Neural progenitor cell (in vitro differentiated cells): ENCODE measurements at regions not wholly inside any gene's neighbourhood (a gene's known extent, or its start where the extent isn't known, plus 50 kb on each side); places are given as distances from the start of the nearest gene placed in this dataset.

Experiments used
- DNase-seq: peaks from one replicate; pipeline ENCODE4 v3.0.0-alpha.2; 2016; ENCODE audit warnings: low spot score
- H2AFZ ChIP-seq: fragments of 200-600 bp; sonication (generic); replicated peaks from 2 replicates; pipeline ENCODE4 v1.6.1; 2016; ENCODE audit warnings: antibody characterized with exemption
- H3F3A ChIP-seq: fragments of 200-600 bp; sonication (generic); 2 replicates; pipeline ENCODE4 v1.6.1; 2016; ENCODE audit warnings: antibody characterized with exemption, low read depth
- H3K27ac ChIP-seq: fragments of 200-600 bp; sonication (generic); 2 replicates; pipeline ENCODE4 v1.5.1; 2016; ENCODE audit warnings: mild to moderate bottlenecking
- H3K27me3 ChIP-seq: fragments of 200-600 bp; sonication (generic); 2 replicates; pipeline ENCODE4 v1.6.1; 2016; ENCODE audit warnings: mild to moderate bottlenecking, moderate library complexity
- H3K36me3 ChIP-seq: fragments of 200-600 bp; sonication (generic); 2 replicates; pipeline ENCODE4 v1.5.1; 2016
- H3K4me1 ChIP-seq: fragments of 200-600 bp; sonication (generic); 2 replicates; pipeline ENCODE4 v1.6.1; 2016; ENCODE audit warnings: mixed run types
- H3K4me2 ChIP-seq: fragments of 200-600 bp; sonication (generic); 2 replicates; pipeline ENCODE4 v1.6.1; 2016
- H3K4me3 ChIP-seq: fragments of 200-600 bp; sonication (generic); 2 replicates; pipeline ENCODE4 v1.5.1; 2016
- H3K79me2 ChIP-seq: fragments of 200-600 bp; sonication (generic); 2 replicates; pipeline ENCODE4 v1.6.1; 2016; ENCODE audit warnings: low read depth
- H3K9ac ChIP-seq: fragments of 200-600 bp; sonication (generic); 2 replicates; pipeline ENCODE4 v1.6.1; 2016
- H3K9me3 ChIP-seq: fragments of 200-600 bp; sonication (generic); 2 replicates; pipeline ENCODE4 v1.5.1; 2016; ENCODE audit warnings: low read depth
- H4K20me1 ChIP-seq: fragments of 200-600 bp; sonication (generic); 2 replicates; pipeline ENCODE4 v1.6.1; 2016; ENCODE audit warnings: low read depth
- H3K27ac Mint-ChIP-seq: 3 replicates; pipeline ENCODE4 v1.8.0; 2021; ENCODE audit warnings: mixed read lengths
- H3K27me3 Mint-ChIP-seq: 2 replicates; pipeline ENCODE4 v1.8.0; 2022; ENCODE audit warnings: low read depth, mild to moderate bottlenecking, inconsistent platforms, moderate library complexity, mixed read lengths; ENCODE audit not compliant: insufficient read depth
- H3K36me3 Mint-ChIP-seq: 3 replicates; pipeline ENCODE4 v1.8.0; 2021; ENCODE audit warnings: mixed read lengths
- H3K4me1 Mint-ChIP-seq: 3 replicates; pipeline ENCODE4 v1.8.0; 2021; ENCODE audit warnings: mixed read lengths
- H3K4me3 Mint-ChIP-seq: 3 replicates; pipeline ENCODE4 v1.8.0; 2021; ENCODE audit warnings: mild to moderate bottlenecking, moderate library complexity, mixed read lengths
- H3K9me3 Mint-ChIP-seq: 3 replicates; pipeline ENCODE4 v1.8.0; 2020; ENCODE audit warnings: mixed read lengths
- EZH2 ChIP-seq: fragments of 200-600 bp; sonication (generic); IDR thresholded peaks from 2 replicates; pipeline ENCODE4 v1.6.1; 2017; ENCODE audit warnings: antibody characterized with exemption, mild to moderate bottlenecking, moderate library complexity
- EZH2phosphoT487 ChIP-seq: fragments of 200-600 bp; sonication (generic); IDR thresholded peaks from 2 replicates; pipeline ENCODE4 v1.6.1; 2017; ENCODE audit warnings: antibody characterized with exemption
- TF ChIP-seq, protein P1 (sequence below): fragments of 200-600 bp; sonication (generic); IDR thresholded peaks from 2 replicates; pipeline ENCODE4 v1.5.1; 2017; ENCODE audit warnings: antibody characterized with exemption, mild to moderate bottlenecking

DNA sequence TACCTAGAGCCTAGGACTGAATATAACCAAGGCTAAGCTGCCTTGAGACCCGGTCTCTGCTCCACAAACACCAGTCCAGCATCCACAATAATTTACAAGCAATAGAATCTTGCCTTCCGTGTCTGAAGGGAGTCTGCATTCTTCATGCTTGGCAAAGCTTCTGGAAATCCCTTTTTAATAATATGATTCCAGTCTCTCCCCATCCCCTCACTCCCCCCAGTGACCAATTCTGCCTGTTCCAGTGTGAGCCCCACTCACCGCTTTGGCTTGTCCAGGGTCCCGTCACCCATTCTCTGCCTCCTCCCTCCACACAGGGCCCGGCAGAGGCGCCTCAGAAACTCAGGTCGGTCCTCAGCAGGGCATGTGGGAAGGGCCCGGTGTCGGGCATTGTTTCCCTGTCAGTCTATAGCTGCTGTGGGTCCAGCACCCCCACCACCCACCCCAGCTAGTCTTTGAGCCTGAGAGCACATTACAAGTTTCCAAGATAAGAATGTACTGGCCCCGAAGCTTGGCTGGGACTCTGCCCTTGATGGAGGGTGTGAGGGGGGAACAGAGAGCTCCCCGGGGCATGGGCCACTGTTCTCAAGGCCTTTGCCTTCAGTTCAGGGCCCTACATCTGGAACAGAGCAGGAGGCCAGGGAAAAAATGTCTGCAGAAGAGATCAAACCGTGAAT is 129.7 kb upstream of the MYCN start:
- Histone ChIP-seq H3K36me3 (no peaks in the 10 kb centered on the region), H4K20me1 (no peaks in the 10 kb centered on the region), H3F3A (peaks cover 9% of the 10 kb centered on the region), H3K27ac (no peak overlapping the region), H3K4me1 (peaks cover 53% of the 10 kb centered on the region), H2AFZ (no peak overlapping the region), H3K27me3 (no peaks in the 10 kb centered on the region), H3K4me2 (peak overlapping the region; percentile 44), H3K9me3 (no peaks in the 10 kb centered on the region), H3K4me3 (no peak overlapping the region), H3K79me2 (no peaks in the 10 kb centered on the region), H3K9ac (no peak overlapping the region)
- no peak overlapping the region for H3K4me3 Mint-ChIP-seq
- peaks cover 5% of the 10 kb centered on the region for H3K9me3 Mint-ChIP-seq
- TF ChIP-seq EZH2 (no peak), EZH2phosphoT487 (no peak)
- TF ChIP-seq, protein P1, sequence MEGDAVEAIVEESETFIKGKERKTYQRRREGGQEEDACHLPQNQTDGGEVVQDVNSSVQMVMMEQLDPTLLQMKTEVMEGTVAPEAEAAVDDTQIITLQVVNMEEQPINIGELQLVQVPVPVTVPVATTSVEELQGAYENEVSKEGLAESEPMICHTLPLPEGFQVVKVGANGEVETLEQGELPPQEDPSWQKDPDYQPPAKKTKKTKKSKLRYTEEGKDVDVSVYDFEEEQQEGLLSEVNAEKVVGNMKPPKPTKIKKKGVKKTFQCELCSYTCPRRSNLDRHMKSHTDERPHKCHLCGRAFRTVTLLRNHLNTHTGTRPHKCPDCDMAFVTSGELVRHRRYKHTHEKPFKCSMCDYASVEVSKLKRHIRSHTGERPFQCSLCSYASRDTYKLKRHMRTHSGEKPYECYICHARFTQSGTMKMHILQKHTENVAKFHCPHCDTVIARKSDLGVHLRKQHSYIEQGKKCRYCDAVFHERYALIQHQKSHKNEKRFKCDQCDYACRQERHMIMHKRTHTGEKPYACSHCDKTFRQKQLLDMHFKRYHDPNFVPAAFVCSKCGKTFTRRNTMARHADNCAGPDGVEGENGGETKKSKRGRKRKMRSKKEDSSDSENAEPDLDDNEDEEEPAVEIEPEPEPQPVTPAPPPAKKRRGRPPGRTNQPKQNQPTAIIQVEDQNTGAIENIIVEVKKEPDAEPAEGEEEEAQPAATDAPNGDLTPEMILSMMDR = no peak
- no peak for DNase-seq
- peaks cover 10% of the 10 kb centered on the region for H3K27me3 Mint-ChIP-seq
- peak overlapping the region; percentile 69 for H3K27ac Mint-ChIP-seq
- peaks cover 63% of the 10 kb centered on the region for H3K4me1 Mint-ChIP-seq
- H3K36me3 Mint-ChIP-seq = no peaks in the 10 kb centered on the region

DNA sequence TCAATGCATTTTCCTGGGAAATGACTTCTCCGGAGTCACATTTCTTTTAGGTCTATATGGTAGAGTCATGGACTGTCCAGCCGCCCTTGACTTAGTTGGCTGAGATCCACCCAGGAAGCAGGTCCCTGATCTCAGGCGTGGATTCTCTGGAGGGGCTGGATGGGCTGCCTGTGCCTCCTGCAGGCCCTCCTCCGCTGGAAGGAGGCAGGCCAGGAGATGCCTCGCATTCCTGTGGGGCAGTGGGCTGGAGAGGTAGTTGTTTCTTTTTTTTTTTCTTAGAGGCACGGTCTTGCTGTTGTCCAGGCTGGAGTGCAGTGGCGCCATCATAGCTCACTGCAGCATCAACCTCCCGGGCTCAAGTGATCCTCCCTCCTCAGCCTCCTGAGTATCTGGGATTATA is 129.0 kb upstream of the MYCN start:
- peak; percentile 79 for DNase-seq
- H3F3A ChIP-seq = peaks cover 9% of the 10 kb centered on the region
- H3K4me1 ChIP-seq = peaks cover 55% of the 10 kb centered on the region
- Mint-ChIP-seq H3K27ac (no peak overlapping the region), H3K27me3 (peaks cover 9% of the 10 kb centered on the region), H3K4me3 (no peak overlapping the region), H3K9me3 (peaks cover 3% of the 10 kb centered on the region), H3K36me3 (no peaks in the 10 kb centered on the region), H3K4me1 (peaks cover 68% of the 10 kb centered on the region)
- no peaks in the 10 kb centered on the region for H4K20me1 ChIP-seq
- no peak overlapping the region for H3K4me3 ChIP-seq
- no peaks in the 10 kb centered on the region for H3K36me3 ChIP-seq
- no peaks in the 10 kb centered on the region for H3K79me2 ChIP-seq
- no peak overlapping the region for H2AFZ ChIP-seq
- no peak overlapping the region for H3K9ac ChIP-seq
- no peak overlapping the region for H3K27ac ChIP-seq
- TF ChIP-seq, protein P1 = no peak
- TF ChIP-seq EZH2 (no peak), EZH2phosphoT487 (no peak)
- no peaks in the 10 kb centered on the region for H3K9me3 ChIP-seq
- H3K4me2 ChIP-seq = peak overlapping the region; percentile 44
- H3K27me3 ChIP-seq = no peaks in the 10 kb centered on the region

DNA sequence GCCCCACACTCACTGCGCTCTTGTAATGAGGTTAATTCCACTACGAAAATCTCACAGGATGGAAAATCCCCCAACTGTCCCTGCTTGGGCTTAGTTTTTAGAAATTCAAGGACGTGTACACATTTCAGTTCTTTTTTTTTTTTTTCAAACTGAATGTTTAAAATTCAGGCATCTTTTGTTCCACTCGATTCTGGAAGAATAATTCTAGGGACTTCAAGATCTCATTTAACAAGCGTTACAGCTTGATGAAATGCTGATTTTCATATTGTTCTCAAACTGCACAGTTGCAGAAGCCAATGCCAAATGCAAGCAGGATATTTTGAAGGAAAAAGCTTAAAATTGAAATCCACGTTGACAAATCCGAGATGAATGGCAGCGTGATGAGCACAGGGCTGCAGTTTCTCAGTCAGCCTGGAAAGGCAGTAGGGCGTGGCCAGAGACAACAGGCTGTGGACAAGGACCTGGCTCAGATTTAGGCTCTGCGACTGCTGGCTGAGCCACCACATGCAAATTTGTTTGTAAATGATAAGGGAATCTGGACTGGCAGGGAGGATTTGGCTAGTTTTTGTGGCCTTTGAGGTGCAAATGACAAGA is 128.1 kb upstream of the MYCN start:
- no peak overlapping the region for H3K4me3 Mint-ChIP-seq
- no peak overlapping the region for H3K9ac ChIP-seq
- peak overlapping the region; percentile 26 for H2AFZ ChIP-seq
- no peak overlapping the region for H3K4me3 ChIP-seq
- no peak for DNase-seq
- H3K27ac ChIP-seq = no peak overlapping the region
- peak overlapping the region; percentile 43 for H3K27ac Mint-ChIP-seq
- no peaks in the 10 kb centered on the region for H4K20me1 ChIP-seq
- H3K79me2 ChIP-seq = no peaks in the 10 kb centered on the region
- TF ChIP-seq, protein P1 = peak; percentile 7
- TF ChIP-seq EZH2 = no peak
- TF ChIP-seq EZH2phosphoT487 = no peak
- peaks cover 8% of the 10 kb centered on the region for H3K27me3 Mint-ChIP-seq
- H3K9me3 Mint-ChIP-seq = peaks cover 2% of the 10 kb centered on the region
- H3K4me1 Mint-ChIP-seq = peaks cover 68% of the 10 kb centered on the region
- peaks cover 9% of the 10 kb centered on the region for H3F3A ChIP-seq
- no peaks in the 10 kb centered on the region for H3K9me3 ChIP-seq
- peaks cover 55% of the 10 kb centered on the region for H3K4me1 ChIP-seq
- H3K36me3 ChIP-seq = no peaks in the 10 kb centered on the region
- H3K36me3 Mint-ChIP-seq = no peaks in the 10 kb centered on the region
- no peak overlapping the region for H3K4me2 ChIP-seq
- no peaks in the 10 kb centered on the region for H3K27me3 ChIP-seq
